Keratinocyte (primary cell): ENCODE measurements at regions not wholly inside any gene's neighbourhood (a gene's known extent, or its start where the extent isn't known, plus 50 kb on each side); places are given as distances from the start of the nearest gene placed in this dataset.

Experiments
- DNase-seq: peaks from one replicate; pipeline ENCODE4 v3.0.0-alpha.2; 2011; ENCODE audit warnings: low read depth, missing footprints, low spot score
- FAIRE-seq: peaks from 2 replicates; lab custom pipeline; 2011; peaks lifted over from hg19 to GRCh38; lab: Jason Lieb, UNC
- H2AFZ ChIP-seq: 2 replicates; pipeline ENCODE4 v1.6.0; 2012; ENCODE audit warnings: low read length, control low read depth, inconsistent platforms; ENCODE audit not compliant: control insufficient read depth
- H3K27ac ChIP-seq: 2 replicates; pipeline ENCODE4 v1.5.1; 2011; ENCODE audit warnings: low read length; ENCODE audit not compliant: control insufficient read depth, insufficient read depth
- H3K27me3 ChIP-seq: 3 replicates; pipeline ENCODE4 v1.6.0; 2011; ENCODE audit warnings: low read length; ENCODE audit not compliant: control insufficient read depth, insufficient read depth; ENCODE audit errors: extremely low read depth
- H3K36me3 ChIP-seq, 2 experiments: 2 replicates in 1 of 2; 3 replicates in 1 of 2; pipeline ENCODE4 v1.5.1; 2011; ENCODE audit warnings: low read length in 2 of 2, mild to moderate bottlenecking in 1 of 2; ENCODE audit not compliant: control insufficient read depth in 2 of 2, insufficient read depth in 2 of 2; ENCODE audit errors: extremely low read depth in 1 of 2
- H3K4me1 ChIP-seq: 3 replicates; pipeline ENCODE4 v1.5.1; 2011; ENCODE audit warnings: low read length; ENCODE audit not compliant: control insufficient read depth, insufficient read depth; ENCODE audit errors: extremely low read depth
- H3K4me2 ChIP-seq: 3 replicates; pipeline ENCODE4 v1.6.0; 2011; ENCODE audit warnings: low read depth, low read length; ENCODE audit not compliant: control insufficient read depth, insufficient read depth; ENCODE audit errors: extremely low read depth
- H3K4me3 ChIP-seq, 3 experiments: fragments of 200-600 bp in 1 of 3; sonication (generic) in 1 of 3; 2 replicates in 2 of 3; 3 replicates in 1 of 3; pipeline ENCODE4 v1.5.1; 2011 to 2016; ENCODE audit warnings: low read length in 3 of 3, mild to moderate bottlenecking in 3 of 3, control low read depth in 2 of 3, inconsistent platforms in 1 of 3, low read depth in 1 of 3, mixed read lengths in 1 of 3, mixed run types in 1 of 3, moderate library complexity in 1 of 3; ENCODE audit not compliant: control insufficient read depth in 2 of 3, insufficient read depth in 2 of 3; ENCODE audit errors: extremely low read depth in 1 of 3
- H3K79me2 ChIP-seq: 2 replicates; pipeline ENCODE4 v1.6.0; 2012; ENCODE audit warnings: low read length; ENCODE audit not compliant: control insufficient read depth, insufficient read depth
- H3K9ac ChIP-seq: 3 replicates; pipeline ENCODE4 v1.6.0; 2011; ENCODE audit warnings: low read length; ENCODE audit not compliant: control insufficient read depth, insufficient read depth; ENCODE audit errors: extremely low read depth
- H3K9me1 ChIP-seq: 3 replicates; pipeline ENCODE4 v1.6.0; 2011; ENCODE audit warnings: low read length; ENCODE audit not compliant: control insufficient read depth, insufficient read depth; ENCODE audit errors: extremely low read depth
- H3K9me3 ChIP-seq: 2 replicates; pipeline ENCODE4 v1.5.1; 2012; ENCODE audit warnings: low read depth, low read length; ENCODE audit not compliant: control insufficient read depth
- H4K20me1 ChIP-seq: 3 replicates; pipeline ENCODE4 v1.6.0; 2011; ENCODE audit warnings: low read length; ENCODE audit not compliant: control insufficient read depth, insufficient read depth; ENCODE audit errors: extremely low read depth
- CTCF ChIP-seq, 3 experiments: IDR thresholded peaks in 1 of 3; conservative IDR thresholded peaks in 1 of 3; optimal IDR thresholded peaks in 1 of 3; 2 replicates in 2 of 3; 3 replicates in 1 of 3; pipeline versions ENCODE3 to v1.5.1; 2011; ENCODE audit warnings: low read length in 3 of 3, mild to moderate bottlenecking in 3 of 3, moderate library complexity in 2 of 3, control low read depth in 1 of 3, inconsistent platforms in 1 of 3; ENCODE audit not compliant: insufficient read depth in 2 of 3; ENCODE audit errors: extremely low read depth in 1 of 3
- EZH2 ChIP-seq: IDR thresholded peaks from one replicate; pipeline ENCODE4 v1.6.1; 2012; ENCODE audit warnings: inconsistent platforms, mild to moderate bottlenecking, low read length, moderate library complexity
- dilution Hi-C: fragments of 300-500 bp; cut with MboI; formaldehyde crosslinking; loops from one replicate; pipeline ENCODE4 v1.7.0; 2020; ENCODE audit warnings: low sequenced_read_pairs; ENCODE audit not compliant: extremely low pct_ligation_motif_present

DNA sequence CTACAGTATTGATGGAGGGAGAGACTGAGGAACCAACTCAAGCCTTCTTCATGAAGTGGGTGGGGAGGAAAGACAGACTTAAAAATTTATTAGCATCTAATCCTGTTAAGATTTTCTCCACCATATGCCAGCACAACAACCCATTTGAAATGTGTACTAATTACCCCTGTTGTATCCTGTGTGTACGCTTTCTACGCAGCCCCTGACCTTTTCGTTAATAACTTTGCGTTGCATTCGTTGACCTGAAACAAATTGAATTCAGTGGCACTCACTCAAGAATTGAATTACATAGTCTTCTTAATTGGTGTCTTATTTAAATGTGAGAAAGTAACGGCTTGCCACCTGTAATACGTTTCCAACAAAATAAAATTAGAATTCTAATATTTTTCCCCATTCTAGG, 113.9 kb downstream of the LINC00237 start:
- Histone ChIP-seq H4K20me1 (no peaks in the 10 kb centered on the region), H3K4me2 (no peak overlapping the region), H3K4me1 (no peaks in the 10 kb centered on the region), H2AFZ (no peak overlapping the region), H3K9me1 (no peaks in the 10 kb centered on the region), H3K27me3 (no peaks in the 10 kb centered on the region), H3K9me3 (peaks cover 2% of the 10 kb centered on the region), H3K79me2 (no peaks in the 10 kb centered on the region), H3K36me3 (no peaks in the 10 kb centered on the region), H3K4me3 (no peak overlapping the region), H3K9ac (no peak overlapping the region), H3K27ac (no peak overlapping the region)
- dilution Hi-C loops = no loop called here
- FAIRE-seq (no peak), DNase-seq (no peak)
- TF ChIP-seq CTCF (optimal IDR thresholded peaks at IDR 0.05 in 1 of 3, IDR thresholded peaks at IDR 0.05 in 1 of 3, conservative IDR thresholded peaks at IDR 0.05 in 1 of 3; ENCODE audit: extremely low read depth in 1 of 3, insufficient read depth in 2 of 3, low read length in 3 of 3) = no peak
- TF ChIP-seq EZH2 = no peak

- dilution Hi-C loops = no loop called here
- Histone ChIP-seq H4K20me1 (no peaks in the 10 kb centered on the region), H3K27me3 (no peaks in the 10 kb centered on the region), H3K36me3 (no peaks in the 10 kb centered on the region), H3K9ac (no peak overlapping the region), H3K79me2 (no peaks in the 10 kb centered on the region), H3K27ac (no peak overlapping the region), H3K4me2 (no peak overlapping the region), H3K4me3 (no peak overlapping the region), H3K9me1 (no peaks in the 10 kb centered on the region), H3K9me3 (peaks cover 2% of the 10 kb centered on the region), H3K4me1 (no peaks in the 10 kb centered on the region), H2AFZ (no peak overlapping the region)
- DNase-seq = no peak
- no peak for TF ChIP-seq CTCF (optimal IDR thresholded peaks at IDR 0.05 in 1 of 3, IDR thresholded peaks at IDR 0.05 in 1 of 3, conservative IDR thresholded peaks at IDR 0.05 in 1 of 3; ENCODE audit: extremely low read depth in 1 of 3, insufficient read depth in 2 of 3, low read length in 3 of 3)
- no peak for TF ChIP-seq EZH2
- FAIRE-seq = no peak
Observed at GRCh38 chr20:20989081-20989480, 117.1 kb downstream of the LINC00237 start.
